Astrocyte (in vitro differentiated cells and primary cell): ENCODE measurements at regions not wholly inside any gene's neighbourhood (a gene's known extent, or its start where the extent isn't known, plus 50 kb on each side); places are given as distances from the start of the nearest gene placed in this dataset.

Experiments used
- DNase-seq: peaks from one replicate; pipeline ENCODE4 v3.0.0-alpha.2; 2010; ENCODE audit warnings: low read depth
- FAIRE-seq: peaks from 2 replicates; lab custom pipeline; 2011; peaks lifted over from hg19 to GRCh38; lab: Jason Lieb, UNC
- H2AFZ ChIP-seq: 2 replicates; pipeline ENCODE4 v1.6.0; 2012; ENCODE audit warnings: low read depth, low read length, inconsistent platforms
- H3K27ac ChIP-seq: 2 replicates; pipeline ENCODE4 v1.5.1; 2011; ENCODE audit warnings: low read depth, low read length, inconsistent platforms
- H3K27me3 ChIP-seq: 2 replicates; pipeline ENCODE4 v1.6.0; 2011; ENCODE audit warnings: low read length, inconsistent platforms; ENCODE audit not compliant: insufficient read depth
- H3K36me3 ChIP-seq: 2 replicates; pipeline ENCODE4 v1.5.1; 2011; ENCODE audit warnings: low read length, inconsistent platforms; ENCODE audit not compliant: insufficient read depth
- H3K4me1 ChIP-seq: 2 replicates; pipeline ENCODE4 v1.5.1; 2011; ENCODE audit warnings: low read length, inconsistent platforms; ENCODE audit not compliant: insufficient read depth
- H3K4me2 ChIP-seq: 2 replicates; pipeline ENCODE4 v1.6.0; 2012; ENCODE audit warnings: low read length, inconsistent platforms
- H3K4me3 ChIP-seq: 2 replicates; pipeline ENCODE4 v1.5.1; 2011; ENCODE audit warnings: low read depth, mild to moderate bottlenecking, low read length, inconsistent platforms; ENCODE audit not compliant: insufficient read depth
- H3K79me2 ChIP-seq: 2 replicates; pipeline ENCODE4 v1.6.0; 2012; ENCODE audit warnings: mild to moderate bottlenecking, low read length, inconsistent platforms; ENCODE audit not compliant: insufficient read depth
- H3K9ac ChIP-seq: 2 replicates; pipeline ENCODE4 v1.6.0; 2012; ENCODE audit warnings: mild to moderate bottlenecking, low read length, inconsistent platforms
- H3K9me3 ChIP-seq: 2 replicates; pipeline ENCODE4 v1.5.1; 2012; ENCODE audit warnings: low read depth, mild to moderate bottlenecking, low read length, inconsistent platforms; ENCODE audit not compliant: insufficient read depth
- H4K20me1 ChIP-seq: 2 replicates; pipeline ENCODE4 v1.6.0; 2012; ENCODE audit warnings: low read length, inconsistent platforms; ENCODE audit not compliant: insufficient read depth
- H3K27ac Mint-ChIP-seq: one replicate; pipeline ENCODE4 v1.8.0; 2021; ENCODE audit warnings: mild to moderate bottlenecking, mixed read lengths; ENCODE audit not compliant: unreplicated experiment
- H3K27me3 Mint-ChIP-seq: one replicate; pipeline ENCODE4 v1.8.0; 2021; ENCODE audit warnings: low read depth, mixed read lengths; ENCODE audit not compliant: unreplicated experiment
- H3K36me3 Mint-ChIP-seq: one replicate; pipeline ENCODE4 v1.8.0; 2021; ENCODE audit warnings: low read depth, mixed read lengths; ENCODE audit not compliant: unreplicated experiment
- H3K4me1 Mint-ChIP-seq: one replicate; pipeline ENCODE4 v1.8.0; 2021; ENCODE audit warnings: low read depth, mixed read lengths; ENCODE audit not compliant: unreplicated experiment
- H3K4me3 Mint-ChIP-seq: one replicate; pipeline ENCODE4 v1.8.0; 2021; ENCODE audit warnings: mild to moderate bottlenecking, moderate library complexity, mixed read lengths; ENCODE audit not compliant: unreplicated experiment
- H3K9me3 Mint-ChIP-seq: one replicate; pipeline ENCODE4 v1.8.0; 2021; ENCODE audit warnings: mild to moderate bottlenecking, mixed read lengths; ENCODE audit not compliant: unreplicated experiment
- CTCF ChIP-seq: IDR thresholded peaks from 2 replicates; pipeline ENCODE4 v1.5.1; 2011; ENCODE audit warnings: low read depth, mild to moderate bottlenecking, inconsistent platforms, low read length, moderate library complexity; ENCODE audit not compliant: insufficient read depth
- EZH2 ChIP-seq: IDR thresholded peaks from 2 replicates; pipeline ENCODE4 v1.6.1; 2012; ENCODE audit warnings: mild to moderate bottlenecking, low read length, inconsistent platforms; ENCODE audit not compliant: insufficient read depth

DNA sequence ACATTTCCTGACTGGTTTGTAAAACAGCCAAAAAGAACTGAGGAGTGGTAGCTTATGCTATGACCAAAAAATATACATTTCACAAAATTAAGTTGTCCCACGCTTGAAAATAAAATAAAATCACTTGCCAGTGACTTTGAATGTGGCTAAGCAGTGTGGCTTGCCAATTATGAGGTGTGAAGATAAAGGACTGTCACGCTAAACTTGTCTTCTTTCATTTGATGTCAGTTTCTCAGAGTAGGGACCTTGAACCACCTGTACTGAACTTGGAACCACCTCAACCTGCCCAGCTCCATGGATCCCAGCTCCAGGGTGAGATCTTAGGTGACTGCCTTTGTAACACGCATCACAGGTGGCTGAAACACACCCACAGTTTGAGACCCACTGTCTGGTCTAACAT is 113.7 kb upstream of the TBL1X start:
- no peaks in the 10 kb centered on the region for H3K36me3 ChIP-seq
- H4K20me1 ChIP-seq, result no peaks in the 10 kb centered on the region
- no peak overlapping the region for H3K4me3 ChIP-seq
- peak; percentile 71 for FAIRE-seq
- no peaks in the 10 kb centered on the region for H3K79me2 ChIP-seq
- no peak overlapping the region for H3K9ac ChIP-seq
- no peaks in the 10 kb centered on the region for H3K36me3 Mint-ChIP-seq
- H3K27me3 Mint-ChIP-seq, result no peaks in the 10 kb centered on the region
- no peak overlapping the region for H3K27ac Mint-ChIP-seq
- no peak overlapping the region for H3K4me3 Mint-ChIP-seq
- no peaks in the 10 kb centered on the region for H3K9me3 ChIP-seq
- H3K4me1 ChIP-seq, result peaks cover 12% of the 10 kb centered on the region
- TF ChIP-seq CTCF, result no peak
- no peak for TF ChIP-seq EZH2
- peaks cover 9% of the 10 kb centered on the region for H3K4me1 Mint-ChIP-seq
- H2AFZ ChIP-seq, result no peak overlapping the region
- no peak for DNase-seq
- H3K27me3 ChIP-seq, result no peaks in the 10 kb centered on the region
- H3K27ac ChIP-seq, result no peak overlapping the region
- no peak overlapping the region for H3K4me2 ChIP-seq
- no peaks in the 10 kb centered on the region for H3K9me3 Mint-ChIP-seq

GRCh38 chrX:9352243-9352642 is 112.6 kb upstream of the TBL1X start:
- no peak overlapping the region for H2AFZ ChIP-seq
- no peak overlapping the region for H3K9ac ChIP-seq
- no peaks in the 10 kb centered on the region for H3K9me3 ChIP-seq
- H3K79me2 ChIP-seq, result no peaks in the 10 kb centered on the region
- H3K27me3 ChIP-seq, result no peaks in the 10 kb centered on the region
- peak; percentile 95 for FAIRE-seq
- H4K20me1 ChIP-seq, result no peaks in the 10 kb centered on the region
- peaks cover 9% of the 10 kb centered on the region for H3K4me1 Mint-ChIP-seq
- H3K36me3 ChIP-seq, result no peaks in the 10 kb centered on the region
- H3K27ac ChIP-seq, result no peak overlapping the region
- no peaks in the 10 kb centered on the region for H3K36me3 Mint-ChIP-seq
- peak overlapping the region; percentile 39 for H3K4me3 ChIP-seq
- no peak for DNase-seq
- H3K27ac Mint-ChIP-seq, result no peak overlapping the region
- no peaks in the 10 kb centered on the region for H3K9me3 Mint-ChIP-seq
- no peak overlapping the region for H3K4me3 Mint-ChIP-seq
- peak overlapping the region; percentile 72 for H3K4me2 ChIP-seq
- H3K4me1 ChIP-seq, result peaks cover 12% of the 10 kb centered on the region
- H3K27me3 Mint-ChIP-seq, result no peaks in the 10 kb centered on the region
- TF ChIP-seq EZH2, result no peak
- no peak for TF ChIP-seq CTCF

DNA sequence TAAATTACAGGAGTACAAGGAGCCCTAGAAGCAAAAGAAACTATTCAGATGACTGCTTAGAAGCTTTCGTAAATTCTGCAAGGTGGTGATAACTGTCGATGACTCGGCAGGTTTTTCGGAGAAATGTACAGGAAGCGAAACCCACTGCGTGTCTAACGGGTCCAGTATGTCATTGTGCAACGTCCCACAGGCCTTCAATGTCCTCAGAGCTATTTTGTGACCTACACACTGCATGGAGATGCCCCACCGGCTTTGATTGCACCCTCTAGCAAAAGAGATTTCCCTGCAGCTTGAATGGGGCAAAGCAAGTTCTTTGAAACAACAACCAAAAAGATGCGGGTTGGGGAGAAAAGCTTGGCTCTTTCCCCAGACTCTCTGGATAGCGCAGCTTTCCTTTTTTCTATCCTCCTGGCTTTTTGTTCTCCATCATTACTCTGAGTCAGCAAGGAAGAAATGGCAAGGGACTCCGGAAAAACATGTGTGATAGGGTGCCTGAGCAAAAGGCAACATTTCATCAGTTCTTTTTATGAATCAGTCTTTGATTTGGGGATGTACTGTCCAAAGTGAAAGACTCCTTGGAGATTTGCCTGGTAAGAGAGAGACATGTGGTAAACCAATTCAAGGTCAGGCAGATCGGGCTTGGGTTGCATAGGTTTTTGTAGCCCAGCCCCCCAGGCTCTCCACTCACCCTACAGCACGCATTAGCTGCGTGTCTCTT is 112.0 kb upstream of the TBL1X start:
- no peak overlapping the region for H3K27ac Mint-ChIP-seq
- no peak for FAIRE-seq

More for the DNA sequence above, 112.0 kb upstream of the TBL1X start:
- H2AFZ ChIP-seq, result peak overlapping the region; percentile 34
- Mint-ChIP-seq H3K4me1 (peaks cover 9% of the 10 kb centered on the region), H3K9me3 (no peaks in the 10 kb centered on the region), H3K27me3 (no peaks in the 10 kb centered on the region), H3K4me3 (no peak overlapping the region), H3K36me3 (no peaks in the 10 kb centered on the region)
- H3K27ac ChIP-seq, result no peak overlapping the region
- H3K4me3 ChIP-seq, result peak overlapping the region; percentile 39
- H3K36me3 ChIP-seq, result no peaks in the 10 kb centered on the region
- H4K20me1 ChIP-seq, result no peaks in the 10 kb centered on the region
- H3K27me3 ChIP-seq, result no peaks in the 10 kb centered on the region
- H3K4me2 ChIP-seq, result peak overlapping the region; percentile 72
- H3K9me3 ChIP-seq, result no peaks in the 10 kb centered on the region
- peaks cover 12% of the 10 kb centered on the region for H3K4me1 ChIP-seq
- DNase-seq, result peak; percentile 69
- TF ChIP-seq EZH2, result no peak
- no peak for TF ChIP-seq CTCF
- H3K79me2 ChIP-seq, result no peaks in the 10 kb centered on the region
- H3K9ac ChIP-seq, result no peak overlapping the region
